ENCODE measurements at regions not wholly inside any gene's neighbourhood (a gene's known extent, or its start where the extent isn't known, plus 50 kb on each side); places are given as distances from the start of the nearest gene placed in this dataset.

DNA sequence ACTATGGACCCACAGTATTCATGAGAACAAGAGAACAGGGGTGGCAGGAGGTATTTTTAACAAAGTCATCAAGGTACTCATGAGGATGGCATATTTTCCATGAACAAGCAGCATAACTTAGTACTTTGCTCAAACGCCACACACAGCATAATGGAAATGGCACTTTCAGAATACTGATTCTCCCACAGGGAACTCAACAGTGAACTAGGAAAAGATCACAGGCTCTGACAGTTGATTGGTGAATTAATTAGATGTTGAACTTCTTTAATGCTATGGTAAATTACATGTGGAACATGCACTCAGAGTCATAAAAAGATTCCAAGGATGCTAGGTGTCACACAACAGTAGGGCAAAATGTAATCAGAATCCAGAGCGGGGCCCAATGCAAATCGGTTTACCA, 1088.6 kb upstream of the C9orf72 start:
- DNase-seq = no peak

DNA sequence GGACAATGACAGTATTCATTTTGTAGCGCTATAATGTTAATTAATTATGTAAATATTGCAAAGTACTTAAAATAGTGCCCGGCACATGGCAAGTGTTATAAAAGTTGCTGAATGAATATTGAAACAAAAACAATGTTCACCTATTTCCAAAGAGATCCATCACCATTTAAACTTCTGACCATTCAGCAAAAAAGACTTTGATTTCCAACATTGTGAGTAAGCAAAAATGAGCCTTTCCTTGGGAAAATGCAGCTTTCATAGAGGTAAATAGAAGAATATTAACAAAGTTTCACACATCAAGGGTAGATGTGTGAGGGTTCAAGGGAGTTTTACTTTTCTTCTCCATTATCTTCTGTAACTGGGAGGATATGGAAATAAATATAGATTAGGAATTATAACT, 1089.4 kb upstream of the C9orf72 start:
- DNase-seq = no peak

DNA sequence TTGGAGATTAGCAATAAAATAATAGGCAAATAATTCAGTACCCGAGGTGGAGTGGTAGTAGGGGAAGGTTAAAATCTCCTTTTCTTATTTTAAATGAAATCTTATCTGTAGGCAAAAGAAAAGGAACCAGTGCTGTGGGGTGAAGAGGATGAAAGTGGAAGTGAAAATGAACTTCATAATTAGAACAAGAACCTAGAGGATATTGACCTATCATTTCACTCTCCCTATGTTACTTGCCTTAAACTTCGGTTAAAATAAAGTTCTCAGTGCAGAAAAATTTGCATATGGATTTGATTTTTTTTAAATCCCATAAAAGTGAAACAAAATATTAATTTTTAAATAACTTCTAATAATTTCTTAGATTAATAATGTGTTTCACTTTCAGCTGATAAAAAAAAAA, 1094.9 kb upstream of the C9orf72 start:
- DNase-seq = no peak

DNA sequence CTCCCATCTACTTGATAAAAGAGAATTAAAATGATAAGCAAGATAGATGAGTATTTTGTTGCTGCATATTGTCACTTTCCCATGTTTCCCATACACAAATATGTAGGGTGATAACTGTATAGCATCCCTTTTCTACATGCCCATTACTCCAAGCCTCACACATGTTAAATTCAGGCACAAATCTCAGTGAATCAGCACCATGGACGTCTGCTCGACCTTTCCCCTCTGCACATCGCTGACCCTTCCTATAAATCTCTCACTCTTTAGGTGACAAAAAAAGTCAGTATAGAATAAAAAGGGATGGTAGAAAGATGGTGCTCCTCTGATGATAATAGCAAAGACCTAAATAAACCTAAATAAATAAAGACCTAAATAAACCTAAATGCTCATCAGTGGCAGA, 1097.7 kb upstream of the C9orf72 start:
- no peak for DNase-seq

DNA sequence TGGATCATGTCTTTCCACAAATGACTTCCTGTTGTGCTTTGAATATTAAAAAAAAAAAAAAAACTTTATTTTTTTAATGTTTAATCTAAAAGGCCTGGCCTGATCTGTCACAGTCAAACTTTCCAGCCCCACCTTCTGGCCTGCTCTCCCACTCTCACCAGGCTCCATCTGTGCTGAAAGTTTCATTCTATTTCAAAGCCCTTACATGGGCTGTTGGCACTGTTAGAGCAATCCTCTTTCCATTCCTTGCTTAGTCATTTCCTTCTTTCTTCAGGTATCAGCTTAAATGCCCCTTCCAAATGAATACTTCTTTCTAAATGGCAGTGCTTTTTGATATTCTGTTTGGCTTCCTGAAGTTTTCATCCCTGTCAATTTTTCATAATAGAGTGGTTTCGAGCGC, 1104.8 kb upstream of the C9orf72 start:
- DNase-seq = no peak

DNA sequence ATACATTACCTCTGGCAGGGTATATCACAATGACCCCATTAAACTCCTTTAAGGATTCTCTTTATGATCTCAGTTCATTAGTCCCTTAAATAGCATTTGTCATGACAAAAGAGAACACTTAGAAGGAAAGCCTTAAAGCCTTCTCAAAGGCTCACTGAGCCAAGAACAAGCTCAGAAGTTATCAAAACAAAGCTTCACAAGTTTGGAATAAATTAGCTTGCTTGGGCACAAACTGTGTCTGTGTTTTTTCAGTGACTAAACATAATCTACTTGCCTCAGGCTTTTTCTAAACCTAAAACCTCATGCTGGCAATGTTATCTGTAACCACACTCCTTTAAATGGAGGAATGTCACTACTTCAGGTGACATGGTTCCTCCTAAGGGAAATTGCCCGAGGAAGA, 1114.9 kb upstream of the C9orf72 start:
- no peak for DNase-seq

DNA sequence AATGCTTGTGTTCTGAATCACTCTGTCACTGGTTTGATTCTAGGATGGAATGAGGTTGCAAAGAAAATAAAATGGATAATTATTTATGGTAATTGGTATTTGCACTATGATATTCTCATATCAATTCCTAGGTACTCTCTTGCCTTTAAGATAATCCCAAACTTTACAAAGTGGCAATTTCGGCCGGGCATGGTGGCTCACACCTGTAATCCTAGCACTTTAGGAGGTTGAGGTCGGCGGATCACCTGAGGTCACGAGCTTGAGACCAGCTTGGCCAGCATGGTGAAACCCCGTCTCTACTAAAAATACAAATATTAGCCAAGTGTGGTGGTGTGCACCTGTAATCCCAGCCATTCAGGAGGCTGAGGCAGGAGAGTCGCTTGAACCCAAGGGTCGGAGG, 1118.7 kb upstream of the C9orf72 start:
- no peak for DNase-seq

DNA sequence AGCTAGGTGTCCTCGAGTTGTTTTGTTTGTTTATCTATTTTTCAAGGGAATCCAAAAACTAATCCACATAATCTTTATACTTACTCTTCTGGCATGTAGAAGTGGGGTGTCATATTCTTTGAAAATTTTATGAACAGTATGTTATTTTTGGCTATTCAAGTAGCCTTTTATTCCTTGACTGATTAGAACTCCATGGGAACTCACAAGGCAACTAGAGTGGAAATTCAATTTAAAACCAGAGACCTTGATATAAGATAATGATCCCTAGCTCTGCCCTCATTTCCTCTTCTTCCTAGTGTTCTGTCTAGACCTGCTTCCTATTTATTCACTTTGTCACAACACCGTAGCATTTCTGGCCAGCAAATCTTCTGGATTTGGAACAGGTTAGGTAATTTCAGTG, 1123.7 kb upstream of the C9orf72 start:
- no peak for DNase-seq

DNA sequence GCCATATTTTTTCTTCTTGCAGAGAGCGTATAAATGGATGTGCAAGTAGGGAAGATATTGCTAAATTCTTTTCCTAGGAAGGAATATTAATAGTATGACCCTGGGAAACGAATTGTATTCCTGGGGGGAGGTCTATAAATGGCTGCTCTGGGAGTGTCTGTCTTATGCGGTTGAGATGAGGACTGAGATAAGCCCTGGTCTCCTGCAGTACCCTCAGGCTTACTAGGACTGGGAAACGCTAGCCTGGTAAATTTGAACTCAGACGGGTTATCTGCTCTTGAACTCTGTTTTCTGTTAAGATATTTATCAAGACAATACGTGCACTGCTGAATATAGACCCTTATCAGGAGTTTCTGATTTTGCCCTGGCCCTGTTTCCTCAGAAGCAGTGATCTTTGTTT, 1126.4 kb upstream of the C9orf72 start:
- DNase-seq = no peak

DNA sequence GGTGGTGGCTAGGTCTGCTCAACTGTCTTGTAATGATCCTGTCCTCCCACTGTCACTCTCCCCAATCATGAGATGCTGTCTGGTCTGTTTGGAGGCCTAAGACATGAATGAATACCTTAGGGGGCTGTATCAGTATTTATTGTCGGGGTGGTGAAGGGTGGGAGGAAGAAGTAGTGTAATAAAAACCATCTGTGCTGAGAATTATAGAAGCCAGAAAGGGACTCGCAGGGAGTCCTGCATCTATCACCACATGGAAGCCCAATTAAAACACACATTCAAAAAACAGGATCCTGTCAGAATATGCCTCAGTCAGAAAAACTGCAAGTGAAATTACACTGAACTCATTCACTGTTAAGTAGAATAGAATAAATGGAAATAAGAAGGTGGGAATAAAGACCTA, 1134.3 kb upstream of the C9orf72 start:
- no peak for DNase-seq

DNA sequence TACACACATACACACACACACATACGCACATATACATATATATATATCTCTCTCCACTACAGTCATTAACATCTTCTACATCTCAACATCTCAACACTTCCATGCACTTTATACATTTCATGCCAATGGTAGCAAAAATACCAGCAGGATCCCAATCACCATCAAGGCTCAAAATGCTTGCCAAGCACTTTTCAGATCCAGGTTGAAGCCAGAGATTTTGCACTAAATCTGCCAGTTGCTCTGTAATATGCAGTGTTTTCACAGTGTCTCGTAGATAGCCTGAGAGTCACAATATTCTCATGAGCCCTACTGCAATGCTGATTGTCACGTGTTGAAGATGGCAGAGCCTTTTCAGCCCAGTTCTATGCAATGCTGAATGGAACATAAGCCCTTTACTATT, 1140.9 kb upstream of the C9orf72 start:
- no peak for DNase-seq

DNA sequence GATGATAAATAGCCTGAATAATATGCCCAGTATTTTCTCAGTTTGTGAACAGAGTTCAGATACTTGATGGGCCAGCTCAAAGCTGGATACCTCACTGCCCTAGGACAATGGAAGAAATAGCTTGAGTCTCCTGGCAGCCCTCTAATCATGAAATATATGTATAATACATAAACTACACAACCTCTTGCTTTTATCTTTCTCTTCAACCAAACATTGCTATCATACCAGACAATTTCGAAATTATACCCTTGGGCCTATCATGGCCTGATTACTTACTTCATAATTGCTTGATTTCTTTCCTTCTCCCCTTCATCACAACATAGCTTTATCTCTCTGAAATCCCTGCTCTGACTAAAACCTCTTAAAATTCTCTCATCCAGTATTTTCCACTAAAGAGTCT, 1144.9 kb upstream of the C9orf72 start:
- no peak for DNase-seq

DNA sequence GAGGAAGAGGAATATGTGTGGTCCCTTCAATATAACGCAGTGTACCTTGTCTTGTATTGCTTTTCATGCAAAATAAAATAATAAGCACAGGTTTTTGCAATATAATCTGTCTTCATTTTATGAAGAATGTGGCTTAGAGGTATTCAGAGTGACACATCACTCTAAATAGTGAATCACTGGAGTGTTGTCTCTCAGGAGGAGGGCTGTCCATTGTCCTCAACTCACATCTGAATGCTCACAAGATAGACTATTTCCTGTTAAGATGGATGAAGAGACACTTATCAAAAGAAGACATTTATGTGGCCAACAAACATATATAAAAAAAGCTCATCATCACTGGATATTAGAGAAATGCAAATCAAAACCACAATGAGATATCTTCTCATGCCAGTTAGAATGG, 1147.5 kb upstream of the C9orf72 start:
- no peak for DNase-seq

DNA sequence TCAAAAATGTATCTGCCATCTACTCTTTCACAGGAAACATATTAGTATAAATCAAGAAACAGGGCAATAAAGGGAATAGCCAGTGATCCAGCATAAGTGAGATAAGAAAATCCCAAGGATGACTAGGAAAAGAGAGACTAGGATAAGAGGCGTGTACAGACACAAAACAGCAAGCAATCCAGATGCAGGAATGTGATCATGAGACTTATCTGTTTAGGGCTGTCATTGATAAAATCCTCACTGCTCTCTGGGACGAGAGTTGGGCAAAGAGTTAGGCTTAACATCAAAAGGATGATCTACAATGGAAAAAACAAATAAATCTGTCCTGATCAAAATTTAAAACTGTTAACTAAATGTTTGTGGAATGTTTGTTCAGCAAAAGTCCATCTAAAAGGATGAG, 1156.8 kb upstream of the C9orf72 start:
- DNase-seq = no peak

DNA sequence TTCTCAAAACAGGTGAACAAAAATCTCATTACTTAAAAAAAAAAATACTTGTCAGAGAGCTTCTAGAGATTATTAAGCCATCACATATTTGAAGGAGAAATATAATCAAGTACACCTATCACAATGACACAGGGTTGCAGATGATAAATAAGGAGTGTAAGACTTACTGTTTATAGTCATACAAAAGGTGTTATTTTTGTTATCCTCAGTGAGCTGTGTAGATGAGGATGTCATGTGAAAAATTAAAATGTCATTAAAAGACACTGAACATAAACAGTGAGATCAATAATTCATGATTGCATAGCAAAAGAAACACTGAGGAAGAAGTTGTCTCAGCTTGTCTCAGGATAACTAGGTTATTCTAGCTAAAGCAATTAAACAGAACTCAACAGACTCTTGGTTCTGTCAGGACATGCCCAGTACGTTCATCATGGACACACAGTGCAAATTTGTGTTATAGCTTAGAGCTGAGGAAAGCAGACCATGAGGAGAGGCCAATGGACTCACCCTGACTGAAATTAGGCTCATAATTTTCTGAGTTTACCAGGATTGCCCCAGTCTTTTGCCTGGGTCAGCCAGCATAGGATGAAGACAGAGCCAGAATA, 1162.6 kb upstream of the C9orf72 start:
- no peak for DNase-seq

DNA sequence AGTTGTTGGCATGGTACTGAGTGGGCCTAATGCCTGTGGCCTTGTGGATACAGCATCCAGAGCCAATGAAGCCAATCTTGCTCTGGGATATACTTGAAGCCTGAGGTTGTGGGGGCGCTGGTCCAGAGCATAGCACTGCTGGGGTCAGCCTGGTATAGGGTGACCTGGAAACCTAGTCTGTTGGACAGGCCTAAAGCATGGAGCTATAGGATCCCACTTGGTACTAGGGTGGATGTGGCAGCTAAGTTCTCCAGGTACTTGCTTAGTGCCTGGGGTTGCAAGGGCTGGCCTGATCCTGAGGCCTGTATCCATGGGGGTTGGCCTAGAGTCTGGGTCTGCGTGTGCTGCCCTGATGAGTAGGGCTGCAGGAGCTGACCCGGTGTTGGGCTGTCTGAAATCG, 1168.2 kb upstream of the C9orf72 start:
- no peak for DNase-seq

DNA sequence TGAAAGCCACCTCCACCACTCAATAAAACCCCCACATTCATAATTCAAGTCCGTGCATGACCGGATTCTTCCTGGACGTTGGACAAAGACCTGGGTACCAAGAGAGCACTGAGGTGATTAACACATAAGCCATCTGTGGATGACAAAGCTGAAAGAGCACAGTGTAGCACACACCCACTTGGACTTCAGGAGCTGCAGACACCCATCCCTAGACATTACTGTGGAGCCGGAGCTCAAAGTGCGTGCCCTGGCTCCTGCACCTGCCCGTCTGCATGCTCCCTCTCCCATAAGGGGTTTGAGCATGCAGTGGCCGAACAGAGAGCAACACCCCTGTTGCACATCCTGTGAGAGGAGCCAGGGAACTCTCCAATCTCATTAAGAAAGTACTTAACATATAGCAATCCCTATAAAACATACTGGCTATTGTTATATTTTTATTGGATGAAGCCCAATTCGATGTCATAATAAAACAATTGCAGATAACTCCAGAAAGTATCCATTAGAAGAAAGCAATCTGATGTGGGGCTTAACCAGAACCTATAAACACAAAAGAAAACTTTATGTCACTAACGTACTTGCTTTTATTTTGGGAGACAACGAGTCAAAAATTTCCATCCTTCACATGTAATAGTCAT, 1174.2 kb upstream of the C9orf72 start:
- DNase-seq = no peak

DNA sequence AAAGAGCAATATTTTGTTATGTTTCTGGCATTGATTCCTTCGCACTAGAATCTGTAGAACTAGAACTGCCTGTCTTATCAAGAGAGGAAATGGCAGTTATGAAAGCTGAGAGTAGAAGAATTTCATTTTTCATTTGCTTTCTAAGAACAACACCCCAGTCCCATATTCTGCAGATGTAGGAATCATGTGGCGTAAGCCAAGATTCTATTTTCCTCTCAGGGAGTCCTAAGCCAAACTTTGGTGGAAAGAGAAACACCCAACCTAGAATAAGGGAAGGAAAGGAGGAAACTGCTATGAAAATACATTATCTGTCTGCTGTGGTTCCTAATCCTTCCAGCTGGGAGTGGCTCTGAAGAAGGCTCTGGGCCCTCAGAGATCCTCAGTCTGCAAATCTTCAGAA, 1176.9 kb upstream of the C9orf72 start:
- DNase-seq = no peak

DNA sequence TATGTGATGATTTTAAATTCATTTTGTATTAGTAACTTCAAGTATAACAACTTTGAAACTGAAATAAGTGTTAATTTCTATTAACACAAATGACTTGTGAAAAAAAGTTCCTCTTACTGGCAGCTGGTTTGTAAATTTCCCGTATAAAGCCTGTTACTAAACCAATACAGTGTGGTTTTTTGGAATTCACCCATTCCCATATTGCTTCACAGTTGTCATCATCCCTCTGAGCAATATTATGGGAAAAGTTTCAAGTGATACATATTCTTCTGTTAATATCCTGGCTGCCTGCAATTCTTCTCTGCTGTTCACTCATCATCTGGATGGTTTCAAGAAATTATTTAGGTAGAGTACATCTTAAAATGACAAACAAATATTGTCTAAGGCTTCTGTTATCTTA, 1185.1 kb upstream of the C9orf72 start:
- DNase-seq = no peak

DNA sequence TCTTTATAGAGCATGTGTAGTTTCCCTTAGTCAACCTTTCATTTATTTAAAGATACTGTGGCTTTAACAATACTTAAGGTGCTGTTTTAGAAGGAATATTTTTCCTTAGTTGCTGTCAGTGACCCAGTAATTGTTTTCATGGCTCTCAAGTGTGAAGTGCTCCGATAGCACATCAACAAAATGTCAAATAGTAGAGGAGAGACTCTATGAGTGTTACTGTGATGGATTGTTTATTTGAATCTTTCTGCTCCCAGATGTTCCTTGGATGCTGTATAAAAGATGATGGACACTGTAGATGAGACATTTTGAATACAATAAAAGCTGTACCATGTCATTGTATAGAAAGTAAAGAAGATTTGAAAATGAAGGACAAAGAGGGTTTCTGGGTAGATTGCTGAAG, 1185.7 kb upstream of the C9orf72 start:
- DNase-seq = no peak

DNA sequence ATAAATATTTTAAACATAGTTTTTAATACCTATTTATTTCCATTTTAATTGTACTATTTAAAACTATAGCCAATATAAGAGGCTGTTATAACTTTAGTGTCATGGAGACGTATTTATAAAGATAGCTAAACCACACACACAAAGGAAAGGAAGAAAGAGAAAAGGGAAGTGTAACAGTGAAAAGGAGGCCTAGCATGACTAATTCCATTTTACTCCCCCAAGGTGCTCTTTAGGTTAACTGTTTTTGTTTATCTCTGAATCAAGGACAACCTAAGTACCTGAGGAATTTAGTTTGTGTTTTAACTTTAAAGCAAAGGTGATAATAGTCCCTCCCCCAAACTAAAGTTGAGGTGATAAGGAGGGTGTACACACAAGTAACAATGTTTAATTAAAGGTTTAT, 1188.9 kb upstream of the C9orf72 start:
- no peak for DNase-seq

DNA sequence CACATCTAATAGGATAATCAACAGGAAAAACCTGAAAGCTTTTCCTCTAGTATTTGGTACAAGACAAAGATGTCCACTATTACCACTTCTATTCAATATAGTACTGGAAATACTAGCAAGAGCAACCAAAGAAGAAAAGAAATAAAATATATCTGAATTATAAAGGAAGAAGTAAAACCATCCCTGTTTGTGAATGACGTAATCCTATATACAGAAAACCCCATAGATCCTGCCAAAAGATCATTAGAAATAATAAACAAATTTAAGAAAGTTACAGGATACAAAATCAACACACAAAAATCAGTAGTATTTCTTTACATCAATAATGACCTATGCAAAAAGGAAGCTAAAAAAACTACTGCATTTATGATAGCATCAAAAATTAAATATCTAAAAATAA, 1191.3 kb upstream of the C9orf72 start:
- no peak for DNase-seq

DNA sequence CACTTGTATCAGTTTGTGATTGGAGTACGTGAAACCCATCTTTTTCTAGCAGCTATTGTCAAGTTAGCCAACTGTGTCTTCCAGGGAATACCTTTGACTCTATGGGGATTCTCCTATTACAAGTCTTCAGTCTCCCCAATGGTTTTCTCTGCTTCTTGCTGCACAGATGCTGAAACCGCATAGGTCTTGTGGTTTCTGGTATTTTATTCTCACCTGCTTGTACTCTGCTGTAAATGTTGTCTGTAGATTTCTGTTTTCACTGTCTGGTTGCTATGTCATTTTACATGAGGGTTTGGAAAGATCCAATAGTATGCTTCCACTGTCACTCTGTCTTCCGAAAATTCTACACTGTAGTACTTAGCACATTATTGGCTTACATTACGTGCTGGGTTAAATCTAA, 1196.9 kb upstream of the C9orf72 start:
- no peak for DNase-seq

DNA sequence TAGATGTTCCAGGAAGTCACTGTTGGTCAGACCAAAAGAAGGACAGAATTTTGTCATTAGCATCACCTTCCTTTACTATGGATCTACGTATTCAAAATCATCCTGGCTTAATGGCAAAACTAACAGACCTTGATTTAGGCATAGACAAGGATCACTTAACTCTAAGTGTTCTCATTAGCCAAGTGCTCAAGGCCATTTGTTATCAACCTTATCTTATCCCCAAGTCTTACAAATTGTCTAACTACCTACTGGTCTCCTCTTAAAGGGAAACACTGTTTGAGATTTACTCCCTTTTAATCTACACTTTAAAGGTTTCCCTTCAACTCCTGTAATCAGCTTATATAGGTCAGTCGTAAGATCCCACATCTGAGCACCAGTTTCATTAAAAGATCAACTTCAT, 1197.5 kb upstream of the C9orf72 start:
- no peak for DNase-seq

DNA sequence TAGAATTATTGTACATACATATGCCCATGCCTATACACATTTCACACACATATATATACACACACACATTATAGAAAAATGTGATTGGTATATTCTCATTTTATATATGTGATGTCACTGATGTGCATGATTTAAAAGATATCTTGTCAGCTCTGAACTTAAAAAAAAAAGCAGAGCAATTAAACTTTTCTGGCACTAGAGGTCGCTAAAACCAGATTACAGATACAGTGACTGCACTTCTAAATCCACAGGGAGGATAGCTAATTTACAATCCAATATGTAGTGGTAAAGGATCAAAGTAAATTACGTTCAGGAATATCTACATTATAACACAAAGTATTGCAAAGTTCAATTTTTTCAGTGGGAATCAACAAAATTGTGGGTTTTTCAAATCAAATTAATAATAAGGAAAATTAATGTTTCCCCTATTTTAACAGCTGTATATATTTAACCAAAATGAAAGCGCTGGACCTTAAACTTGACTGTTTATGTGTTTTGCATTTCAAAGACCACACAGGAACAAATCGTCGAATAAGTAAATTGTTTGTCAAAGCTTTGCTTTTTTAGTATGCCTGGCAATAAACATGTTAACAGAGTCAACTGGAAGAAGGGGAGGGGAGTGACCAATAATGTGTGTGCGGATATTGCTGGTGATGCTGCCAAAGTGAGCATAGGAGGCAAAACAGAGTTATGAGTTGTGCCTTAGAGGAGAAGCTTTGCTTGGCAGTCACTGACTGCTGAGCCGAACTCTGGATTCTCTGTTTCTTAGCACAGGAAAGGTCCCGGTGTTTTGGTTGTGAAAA, 1201.4 kb upstream of the C9orf72 start:
- DNase-seq = peak; percentile 40

Data from right forelimb (tissue), 1 donor.